HS-27A (cell line): ENCODE measurements at regions not wholly inside any gene's neighbourhood (a gene's known extent, or its start where the extent isn't known, plus 50 kb on each side); places are given as distances from the start of the nearest gene placed in this dataset.

Source experiments
- DNase-seq: peaks from one replicate; pipeline ENCODE4 v3.0.0-alpha.2; 2012; ENCODE audit warnings: low read depth, missing footprints

DNA sequence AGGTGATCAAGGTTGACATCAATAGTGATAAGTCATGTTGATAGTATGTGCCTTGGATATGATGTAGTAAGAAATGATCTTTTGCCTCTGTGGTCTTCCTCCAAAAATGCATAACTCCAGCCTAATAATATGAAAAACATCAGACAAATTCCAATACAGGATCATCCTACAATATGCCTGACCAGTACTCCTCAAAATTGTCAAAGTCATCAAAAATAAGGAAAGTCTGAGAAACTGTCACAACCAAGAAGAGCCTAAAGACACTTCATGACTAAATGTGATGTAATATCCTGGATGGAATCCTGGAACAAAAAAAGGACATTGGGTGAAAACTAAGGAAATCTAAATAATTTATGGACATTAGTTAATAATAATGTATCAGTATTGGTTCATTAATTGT, 50.3 kb upstream of the LCORL start:
- no peak for DNase-seq
